CD4-positive, alpha-beta T cell treated with Interleukin-15 for 4 hours (primary cell): ENCODE measurements at regions not wholly inside any gene's neighbourhood (a gene's known extent, or its start where the extent isn't known, plus 50 kb on each side); places are given as distances from the start of the nearest gene placed in this dataset.

Experiments
- DNase-seq: peaks from one replicate; pipeline ENCODE4 v3.0.0-alpha.2; 2020; ENCODE audit warnings: low spot score

DNA sequence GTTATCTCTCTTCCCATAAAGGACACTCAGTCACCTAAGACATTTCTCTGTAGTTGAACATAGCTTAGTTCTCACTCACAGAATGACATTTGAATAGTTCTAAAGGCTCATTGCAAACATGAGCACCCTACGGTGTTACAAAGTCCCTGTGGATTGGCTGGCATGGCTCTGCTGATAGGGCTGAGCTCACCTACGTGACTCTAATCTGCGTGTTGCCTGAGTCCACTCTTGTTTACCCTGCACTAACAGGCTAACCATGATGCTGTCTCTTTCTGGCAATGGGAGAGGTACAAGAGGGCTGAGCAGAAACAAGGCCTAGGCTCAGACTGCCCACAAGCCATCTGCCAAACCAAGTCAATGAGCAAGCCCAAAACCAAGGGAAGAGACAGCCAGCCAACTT lies 103.6 kb downstream of the PALM2AKAP2 start:
- no peak for DNase-seq

DNA sequence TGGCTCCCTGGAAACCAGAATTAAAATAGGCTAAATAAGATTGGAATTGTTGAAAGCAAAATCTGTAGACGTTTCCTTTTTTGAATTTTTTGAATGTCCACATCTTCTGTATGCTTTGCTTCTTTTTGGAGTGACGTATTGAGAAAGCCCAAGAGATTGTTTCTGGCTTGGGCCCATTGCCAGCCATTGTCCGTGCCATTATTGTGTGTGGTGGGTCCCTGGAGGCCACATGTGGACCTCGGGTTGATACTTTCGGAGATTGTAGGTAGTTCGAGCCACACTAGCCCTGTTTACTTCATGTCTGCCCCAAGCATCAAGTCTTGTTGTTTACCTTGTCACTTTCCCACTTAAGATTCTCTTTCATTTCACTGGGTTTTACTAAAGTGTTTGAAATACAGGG lies 106.0 kb downstream of the PALM2AKAP2 start:
- no peak for DNase-seq

DNA sequence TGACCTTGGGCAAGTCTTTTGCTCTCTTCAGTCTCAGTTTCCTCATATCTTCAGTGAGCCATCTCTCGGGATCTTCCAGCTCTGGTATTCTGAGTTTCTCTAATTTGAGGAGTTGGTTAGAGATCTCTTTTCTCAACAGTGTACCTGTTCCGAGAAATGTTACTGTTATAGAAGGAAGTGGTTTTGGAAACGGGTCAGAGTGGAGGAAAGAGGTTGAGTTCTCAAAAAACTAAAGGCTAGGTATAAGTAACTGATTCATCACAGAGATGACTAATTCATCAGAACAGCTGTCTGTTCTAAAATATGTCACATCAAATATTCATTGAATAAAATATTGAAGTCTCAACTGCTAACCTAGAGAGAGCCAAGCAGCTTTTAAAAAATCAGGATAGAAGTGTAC lies 106.6 kb downstream of the PALM2AKAP2 start:
- no peak for DNase-seq

DNA sequence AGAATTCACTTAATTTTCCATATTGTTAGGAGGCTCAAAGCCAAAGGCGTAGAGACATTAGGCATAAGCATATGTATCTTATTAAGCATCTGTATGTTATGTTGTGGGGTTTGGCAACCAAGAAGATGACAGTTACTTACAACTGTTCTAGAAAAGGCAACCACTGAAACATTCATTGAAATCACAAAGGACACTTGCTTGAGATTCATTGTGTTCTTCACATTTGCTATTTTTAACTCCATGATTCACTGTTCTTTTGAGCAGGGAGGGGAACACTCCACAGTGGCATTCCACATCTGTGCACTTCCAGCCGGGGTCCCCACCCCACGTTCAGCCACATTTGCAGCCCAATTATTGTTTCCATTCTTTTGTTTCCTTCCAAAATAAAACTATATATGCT lies 107.1 kb downstream of the PALM2AKAP2 start:
- no peak for DNase-seq

DNA sequence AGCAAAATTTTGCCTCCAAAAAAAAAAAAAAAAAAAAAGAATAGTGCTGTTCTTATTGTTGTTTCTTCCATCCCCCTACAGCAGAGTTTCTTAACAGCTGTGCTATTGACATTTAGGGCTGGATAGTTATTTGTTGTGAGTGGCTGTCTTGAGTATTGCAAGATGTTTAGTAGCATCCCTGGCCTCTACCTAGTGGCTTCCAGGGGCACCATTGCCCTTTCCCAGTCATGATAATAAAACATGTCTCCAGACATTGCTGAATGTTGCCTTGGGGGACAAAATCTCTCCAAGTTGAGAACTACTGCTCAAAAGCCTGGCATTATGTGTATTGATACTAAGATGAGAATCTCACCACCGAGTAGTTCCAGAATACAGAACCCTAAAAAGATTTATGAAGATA lies 108.7 kb downstream of the PALM2AKAP2 start:
- no peak for DNase-seq

DNA sequence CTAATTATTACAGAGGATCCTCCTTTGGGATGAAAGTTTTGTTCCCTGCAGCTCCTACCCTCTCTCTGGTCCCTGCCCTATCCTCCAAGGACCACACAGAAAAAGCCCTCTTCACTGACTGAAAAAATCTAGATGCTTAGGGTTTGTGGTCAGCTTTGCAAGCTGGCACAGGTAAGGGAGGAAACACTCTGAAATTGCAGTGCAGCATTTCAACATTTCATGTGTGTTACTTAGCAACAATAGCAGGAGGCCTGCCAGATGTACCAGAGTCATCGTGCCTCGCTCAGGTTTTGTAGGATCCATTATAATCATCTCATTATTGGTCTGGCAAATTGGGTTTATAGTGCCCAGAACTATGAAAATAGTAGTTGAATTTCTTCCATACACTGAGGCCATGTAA lies 109.5 kb downstream of the PALM2AKAP2 start:
- DNase-seq, result no peak

DNA sequence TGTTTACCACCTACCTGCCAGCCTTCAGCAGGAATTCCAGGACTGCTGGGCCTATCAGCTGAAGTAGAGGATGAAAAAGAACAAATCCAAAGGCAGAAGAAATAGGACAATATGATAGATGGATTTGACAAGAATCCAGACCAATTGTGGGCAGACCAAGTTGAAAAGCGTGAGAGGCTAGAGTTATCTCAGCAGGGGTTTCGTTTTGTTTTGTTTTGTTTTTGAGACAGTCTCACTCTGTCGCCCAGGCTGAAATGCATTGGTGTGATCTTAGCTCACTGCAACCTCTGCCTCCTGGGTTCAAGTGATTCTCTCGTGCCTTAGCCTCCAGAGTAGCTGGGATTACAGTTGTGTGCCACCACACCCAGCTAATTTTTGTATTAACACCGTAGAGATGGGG lies 113.2 kb downstream of the PALM2AKAP2 start:
- no peak for DNase-seq

DNA sequence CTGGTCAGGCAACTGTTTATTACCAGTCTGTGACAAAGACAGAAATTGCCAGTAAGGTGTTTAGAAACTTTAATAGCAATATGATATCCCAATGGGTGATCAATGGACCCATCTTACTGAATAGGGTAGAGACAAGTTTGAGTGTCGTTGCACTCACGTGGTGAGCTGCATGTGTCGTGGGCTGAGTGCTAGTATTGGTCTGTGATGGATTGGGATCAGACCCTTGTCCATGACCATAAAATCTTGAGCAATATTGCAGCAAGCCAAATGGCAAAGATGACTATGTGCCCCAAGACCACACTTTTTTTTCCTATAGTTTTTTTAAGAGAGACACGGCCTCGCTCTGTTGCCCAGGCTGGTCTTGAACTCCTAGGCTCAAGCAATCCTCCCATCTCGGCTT lies 114.5 kb downstream of the PALM2AKAP2 start:
- DNase-seq, result no peak

DNA sequence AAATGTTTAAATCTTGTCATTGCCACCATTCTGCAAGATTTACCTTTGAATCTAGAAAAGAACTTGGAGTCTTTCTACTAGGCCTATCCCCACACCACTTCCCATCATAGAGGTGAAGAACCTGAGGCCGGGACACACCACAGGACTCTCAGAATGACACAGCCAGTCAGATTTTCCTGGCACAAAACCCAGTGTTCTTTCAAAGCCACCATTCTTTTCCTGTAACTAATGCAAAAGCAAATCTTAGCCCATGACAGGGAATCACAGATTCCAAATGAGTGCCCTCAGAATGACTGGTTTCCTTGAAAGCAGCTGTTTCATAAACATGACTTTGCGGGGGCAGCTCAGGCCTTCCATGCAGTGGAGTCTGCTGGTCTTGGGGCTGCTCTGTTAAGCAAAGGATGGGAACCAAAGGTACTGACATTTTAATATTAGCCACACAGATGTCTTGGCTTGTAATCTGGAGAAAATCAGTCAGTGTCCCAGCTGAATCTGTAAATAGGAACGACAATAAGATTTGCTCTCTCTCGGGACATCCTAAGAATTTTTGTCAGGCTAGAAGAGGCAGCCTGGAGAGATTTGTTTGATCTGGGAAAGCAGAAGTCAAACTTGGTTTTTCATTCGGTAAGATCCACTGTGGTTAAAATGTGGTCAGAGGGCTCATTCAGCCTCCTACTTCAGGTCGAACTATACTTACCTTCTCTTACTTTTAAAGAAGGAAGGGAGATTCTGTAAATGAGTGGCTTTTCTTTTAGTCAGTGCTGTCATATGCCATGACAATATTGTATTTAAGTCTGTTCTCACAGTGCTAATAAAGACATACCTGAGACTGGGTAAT lies 115.1 kb downstream of the PALM2AKAP2 start:
- DNase-seq, result no peak

DNA sequence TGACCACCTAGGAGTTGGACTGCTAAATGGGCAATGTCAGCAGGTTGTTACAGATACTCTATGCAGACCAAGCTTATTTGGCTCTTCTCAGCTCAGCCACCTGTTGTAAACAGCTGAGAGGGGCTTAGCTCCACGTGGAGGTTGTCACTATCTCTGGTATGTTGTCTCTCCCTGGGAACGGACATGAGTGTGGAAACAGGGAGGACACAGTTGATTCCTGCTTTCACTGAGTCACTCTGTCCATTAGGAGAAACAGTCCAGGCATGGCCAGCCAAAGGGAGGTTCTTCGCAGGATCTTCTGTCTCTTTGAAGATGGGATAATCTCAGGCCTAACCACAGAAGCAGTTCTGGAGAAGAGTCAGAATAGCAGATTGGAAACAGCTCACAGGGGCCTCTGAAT lies 121.2 kb downstream of the PALM2AKAP2 start:
- DNase-seq, result no peak

DNA sequence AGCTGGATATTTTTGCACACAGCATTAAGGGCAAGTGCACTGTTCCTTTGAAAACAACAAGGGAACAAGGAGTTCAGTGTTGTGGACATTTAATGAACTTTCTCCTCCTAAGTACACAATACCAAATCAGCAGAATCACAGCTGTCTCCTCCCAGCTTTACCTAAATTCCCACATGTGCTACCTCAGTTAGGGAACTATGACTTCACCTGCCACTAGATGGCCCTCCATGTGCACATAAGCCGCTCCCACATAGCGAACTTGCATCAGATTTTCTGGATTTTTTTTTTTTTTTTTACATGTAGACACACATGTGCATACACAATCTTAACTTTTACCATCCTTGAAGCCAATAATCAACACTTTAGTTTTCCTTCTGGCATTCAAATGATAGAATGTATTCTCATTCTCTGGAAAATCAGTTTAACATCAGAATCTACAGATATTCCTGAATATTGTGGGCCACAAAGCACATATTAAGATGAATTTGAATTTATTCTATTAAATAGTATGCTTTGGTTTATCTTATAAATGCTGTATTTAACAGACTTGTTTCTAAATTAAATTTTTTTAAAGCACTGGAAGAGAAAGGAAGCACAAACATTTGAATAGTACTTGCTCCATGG lies 123.6 kb downstream of the PALM2AKAP2 start:
- DNase-seq, result peak; percentile 60

DNA sequence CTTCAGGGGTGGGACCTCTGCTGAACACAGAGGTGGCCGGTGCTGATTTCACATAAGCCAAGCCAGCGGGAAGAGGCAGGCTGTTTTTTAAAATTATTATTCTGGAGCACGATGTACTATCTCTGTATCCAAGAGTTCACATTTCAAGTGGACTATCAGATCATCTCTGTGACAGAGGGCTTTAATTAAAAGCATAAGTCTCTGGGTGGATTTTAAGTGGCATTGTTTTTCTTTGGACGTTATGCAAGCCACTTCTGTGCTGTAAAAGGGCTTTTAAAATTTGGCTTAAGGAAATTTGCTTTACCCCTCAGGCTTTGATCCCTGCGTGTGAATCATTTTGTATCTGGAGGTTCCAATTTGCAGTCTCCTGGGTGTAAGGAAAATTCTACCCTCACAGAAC lies 124.7 kb downstream of the PALM2AKAP2 start:
- no peak for DNase-seq

DNA sequence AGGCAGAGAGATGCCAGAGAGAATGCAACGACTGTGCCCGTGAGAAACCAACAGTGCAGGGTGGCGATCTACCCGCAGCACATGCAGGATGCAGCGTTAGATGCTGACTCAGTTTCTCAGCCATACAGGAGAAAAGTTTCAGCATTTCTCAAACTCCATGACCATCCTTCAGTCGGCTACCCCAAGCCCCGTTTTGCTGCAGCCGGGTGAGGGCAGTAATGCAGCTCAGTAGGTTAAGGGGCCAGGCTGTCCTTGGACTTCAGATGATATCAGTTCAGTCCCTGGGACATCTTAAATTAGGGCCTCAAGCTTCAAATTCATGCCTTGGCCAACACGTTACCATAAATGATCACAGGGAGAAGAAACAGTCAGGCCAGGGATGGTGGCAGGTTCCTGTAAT lies 125.5 kb downstream of the PALM2AKAP2 start:
- no peak for DNase-seq

DNA sequence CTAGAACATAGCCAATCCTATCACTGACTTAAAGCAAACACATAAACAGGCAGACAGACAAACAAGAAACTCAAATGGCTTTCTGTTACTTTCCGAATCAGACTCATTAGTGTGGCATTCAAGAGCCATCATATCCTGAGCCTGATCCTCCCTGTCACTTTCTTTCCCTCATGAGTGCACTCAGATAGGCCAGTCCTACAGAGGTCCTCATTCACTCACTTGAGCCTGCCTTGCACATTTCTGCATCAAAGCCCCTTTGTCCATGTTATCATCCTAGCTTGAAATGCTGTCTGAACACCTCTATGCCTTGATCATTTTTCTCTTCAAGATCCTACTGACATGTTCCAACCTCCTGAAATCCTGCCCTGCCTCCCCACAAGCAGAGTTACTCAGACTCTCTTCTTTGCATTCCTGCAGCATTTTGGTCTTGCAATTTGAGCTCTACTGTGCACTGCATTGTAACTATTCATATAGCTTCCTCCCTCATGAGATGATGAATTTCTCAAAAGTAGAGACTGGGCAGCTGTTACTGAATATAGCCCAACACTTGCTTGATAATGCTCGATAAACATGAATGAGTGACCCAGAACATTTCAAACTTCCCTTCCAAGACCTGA lies 126.9 kb downstream of the PALM2AKAP2 start:
- DNase-seq, result no peak

DNA sequence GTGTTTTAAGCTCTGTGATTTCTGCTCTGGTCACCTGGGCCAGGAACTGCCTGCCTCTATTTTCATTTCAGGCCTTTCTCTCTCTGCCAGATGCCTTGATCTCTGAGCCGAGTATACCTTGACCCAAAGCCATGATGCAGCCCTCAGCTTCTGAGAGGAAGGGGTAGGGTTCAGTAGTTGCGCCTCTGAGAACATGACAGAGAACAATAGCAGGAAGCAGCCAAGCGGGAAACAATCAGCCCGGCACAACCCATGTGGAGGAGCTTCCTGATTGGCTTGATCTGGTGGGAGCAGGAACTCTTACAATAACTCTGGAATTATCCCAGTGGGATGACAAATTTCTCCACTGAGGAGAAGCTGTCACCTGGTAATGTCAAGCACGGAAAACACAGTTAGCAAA lies 127.4 kb downstream of the PALM2AKAP2 start:
- no peak for DNase-seq

DNA sequence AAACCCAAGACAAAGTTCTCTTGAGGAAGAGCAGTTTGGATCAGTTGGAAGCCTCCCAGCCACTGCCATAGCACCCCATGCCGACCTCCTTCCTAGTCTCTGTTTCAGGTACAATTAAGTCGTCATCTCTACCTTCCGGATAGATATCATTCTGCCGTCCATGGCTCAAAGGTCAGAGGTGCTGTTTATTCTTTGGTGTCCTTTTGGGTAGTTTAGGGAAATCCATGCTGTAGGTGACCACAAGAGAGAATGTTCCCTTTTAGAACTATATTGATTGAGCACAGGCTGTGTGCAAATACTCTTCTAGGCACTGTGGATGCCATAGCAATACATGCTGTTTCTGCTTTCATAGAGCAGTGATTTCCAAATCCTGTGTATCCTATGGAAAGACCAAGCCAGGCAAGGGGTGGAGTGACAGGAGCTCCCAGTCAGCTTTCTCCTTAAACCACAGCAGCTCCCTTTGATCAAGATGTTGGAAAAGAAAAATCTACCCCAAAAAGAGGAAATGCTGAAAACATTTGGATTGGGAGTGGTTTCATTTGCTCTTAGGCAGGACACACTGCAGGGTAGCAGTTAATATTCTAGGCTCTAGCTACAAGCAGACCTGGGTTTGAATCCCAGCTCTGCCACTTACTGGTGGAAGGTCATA lies 127.9 kb downstream of the PALM2AKAP2 start:
- DNase-seq, result no peak

DNA sequence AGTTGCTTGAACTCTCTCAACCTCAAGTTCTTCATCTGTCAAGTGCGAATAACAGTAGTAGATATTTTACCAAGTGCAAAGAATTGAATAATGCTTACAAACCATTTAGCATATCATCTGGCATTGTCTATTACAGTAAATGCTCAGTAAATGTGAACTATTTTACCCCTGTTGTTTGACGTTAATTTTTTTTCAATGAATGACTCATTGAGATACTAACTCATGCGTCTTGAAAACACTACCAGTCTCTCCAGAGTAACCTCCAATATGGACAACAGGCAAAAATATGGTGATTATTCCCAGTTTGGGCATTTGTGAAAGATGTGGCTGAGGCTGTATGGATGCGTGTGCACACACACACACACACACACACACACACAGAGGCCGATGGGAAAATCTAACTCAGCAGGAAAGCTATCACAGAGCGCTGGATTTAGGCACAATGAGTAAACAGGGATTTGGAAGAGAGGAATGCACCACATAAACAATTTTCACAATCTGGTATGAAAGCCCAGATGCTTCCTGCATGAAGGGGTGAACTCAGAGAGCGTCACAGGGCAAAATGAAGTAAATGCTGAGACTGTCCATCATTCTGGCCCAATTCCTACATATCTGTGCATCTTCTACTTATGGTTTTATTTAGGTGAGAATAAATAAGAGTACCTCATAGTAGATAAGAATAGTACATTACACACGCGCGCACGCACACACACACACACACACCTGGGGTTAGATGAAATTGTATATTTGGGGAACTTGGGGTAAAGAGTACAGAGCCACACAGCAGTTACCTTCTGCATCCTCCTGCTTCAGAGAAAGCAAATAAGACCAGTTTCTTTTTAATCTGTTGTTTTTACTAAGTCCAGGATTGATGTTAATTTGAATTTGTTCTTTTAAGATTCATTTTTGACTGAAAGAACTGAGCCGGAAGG lies 128.7 kb downstream of the PALM2AKAP2 start:
- no peak for DNase-seq

DNA sequence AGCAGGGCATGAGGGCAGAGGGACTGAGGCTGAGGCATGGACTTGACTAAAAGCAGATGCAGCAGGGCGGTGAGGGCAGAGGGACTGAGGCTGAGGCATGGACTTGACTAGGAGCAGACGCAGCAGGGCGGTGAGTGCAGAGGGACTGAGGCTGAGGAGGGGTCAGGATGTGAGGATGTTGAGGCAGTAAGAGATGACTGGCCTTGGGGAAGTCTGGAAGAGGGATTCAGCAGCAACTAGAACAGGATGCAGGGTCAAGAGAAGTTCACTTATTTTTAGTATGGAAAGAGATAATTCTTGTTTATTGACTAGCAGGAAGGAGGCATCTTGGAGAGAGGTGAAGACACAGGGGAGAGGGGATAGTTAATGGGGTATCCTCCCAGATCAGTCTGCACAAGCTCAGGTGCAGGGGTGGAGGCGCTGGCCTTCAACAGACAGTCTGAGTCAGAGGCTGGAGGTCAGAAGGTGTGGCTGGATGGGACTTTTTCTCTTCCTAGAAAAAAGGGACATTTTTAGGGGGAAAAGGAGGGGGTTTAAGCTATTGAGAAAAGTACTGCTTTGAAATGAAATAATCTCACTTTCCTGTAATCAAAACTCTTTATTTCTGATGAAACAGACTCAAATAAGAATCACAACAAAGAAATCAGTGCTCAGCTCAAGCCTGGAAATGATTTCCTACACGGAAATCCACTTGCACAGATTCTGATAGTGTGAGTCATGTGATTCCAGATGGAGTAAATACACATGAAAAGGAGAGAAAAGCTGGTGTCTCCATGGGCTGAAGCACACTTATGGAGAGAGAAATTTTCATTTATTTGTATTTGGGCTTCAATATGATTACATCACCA lies 130.9 kb downstream of the PALM2AKAP2 start:
- no peak for DNase-seq

DNA sequence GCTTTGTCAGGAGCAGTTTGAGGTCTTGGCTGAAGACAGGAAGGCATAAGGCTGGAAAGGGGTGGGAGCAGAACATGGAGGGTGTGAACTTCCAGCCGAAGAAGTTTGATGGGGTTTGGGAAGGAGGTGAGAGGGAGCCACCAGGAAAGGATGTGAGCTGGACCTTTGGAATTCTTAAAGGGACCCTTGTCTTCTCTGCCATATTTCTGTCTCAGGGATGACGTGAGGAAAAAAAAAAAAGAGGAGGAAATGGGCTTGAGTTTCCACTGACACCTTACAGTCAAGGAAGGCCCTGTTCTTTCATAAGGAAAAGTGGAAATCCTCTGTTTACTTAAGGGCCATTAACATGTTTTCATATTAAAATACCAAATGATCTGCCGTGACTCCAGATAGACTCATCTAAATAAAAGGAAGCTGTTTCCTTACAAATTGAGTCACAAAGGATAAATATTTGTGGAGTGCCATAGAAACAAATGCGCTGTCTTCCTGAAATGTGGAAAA lies 132.1 kb downstream of the PALM2AKAP2 start:
- no peak for DNase-seq

DNA sequence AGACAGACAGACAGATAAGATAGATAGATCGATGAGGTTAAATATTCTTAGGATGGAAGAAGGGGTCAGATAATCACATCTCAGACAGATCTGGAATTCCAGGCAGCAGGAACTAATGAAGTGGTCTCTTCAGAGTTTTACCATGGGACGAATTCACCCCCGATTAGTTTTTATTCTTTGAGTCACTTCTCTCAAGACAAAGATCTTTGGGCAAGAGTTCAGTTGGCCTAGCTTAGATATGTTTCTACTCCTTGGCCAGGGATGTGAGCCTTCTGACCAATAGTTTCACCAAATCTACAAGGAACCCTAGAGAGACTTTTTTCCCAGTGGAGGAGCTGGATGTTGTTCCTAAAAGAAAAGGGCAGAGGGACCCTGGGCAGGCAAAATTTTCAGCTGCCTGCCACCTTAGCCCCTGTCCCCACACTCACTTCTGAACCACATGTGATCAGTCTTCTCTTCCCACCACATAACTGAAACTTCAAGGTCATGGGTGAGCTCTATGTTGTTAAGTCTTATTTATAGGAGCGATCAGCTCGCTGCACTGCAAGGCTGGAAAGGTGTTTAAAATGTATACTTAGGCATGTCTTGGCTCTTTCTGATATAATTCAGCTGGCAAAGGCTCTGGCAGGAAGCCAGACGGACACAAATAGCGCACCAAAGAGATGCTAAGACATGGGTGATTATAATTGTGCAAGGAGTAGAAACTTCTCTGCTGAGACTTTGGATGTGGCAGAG lies 132.9 kb downstream of the PALM2AKAP2 start:
- no peak for DNase-seq
